Ascending aorta (tissue), 2 donors: ENCODE measurements at regions not wholly inside any gene's neighbourhood (a gene's known extent, or its start where the extent isn't known, plus 50 kb on each side); places are given as distances from the start of the nearest gene placed in this dataset.

Source experiments
- DNase-seq, 2 donors: peaks; one replicate each; pipeline ENCODE4 v3.0.0-alpha.2; 2019; ENCODE audit warnings: low spot score in 2 of 2
- H3K27ac ChIP-seq, 2 donors: fragments of 200-600 bp; sonication (generic); one replicate each; pipeline ENCODE4 v1.5.1; 2016 to 2017; ENCODE audit warnings: mild to moderate bottlenecking in 1 of 2
- H3K27me3 ChIP-seq: fragments of 200-600 bp; sonication (generic); one replicate; pipeline ENCODE4 v1.5.1; 2017
- H3K36me3 ChIP-seq, 2 donors: fragments of 200-600 bp; sonication (generic); one replicate each; pipeline ENCODE4 v1.5.1; 2016
- H3K4me1 ChIP-seq, 2 donors: fragments of 200-600 bp; sonication (generic); one replicate each; pipeline ENCODE4 v1.5.1; 2016 to 2017; ENCODE audit warnings: mild to moderate bottlenecking in 1 of 2
- H3K4me3 ChIP-seq, 2 donors: fragments of 200-600 bp; sonication (generic); one replicate each; pipeline ENCODE4 v1.5.1; 2016 to 2017; ENCODE audit warnings: mild to moderate bottlenecking in 1 of 2
- H3K9me3 ChIP-seq, 2 donors: fragments of 200-600 bp; sonication (generic); one replicate each; pipeline ENCODE4 v1.5.1; 2016
- CTCF ChIP-seq, 3 experiments: fragments of 200-600 bp in 2 of 3; fragments of 450-650 bp in 1 of 3; sonication (generic) in 2 of 3; IDR thresholded peaks; one replicate each; pipeline ENCODE4 v1.5.1; 2016 to 2019; ENCODE audit warnings: antibody characterized with exemption in 3 of 3, mild to moderate bottlenecking in 1 of 3, moderate library complexity in 1 of 3
- intact Hi-C: fragments of 100-400 bp; cut with DNase I; formaldehyde crosslinking; loops from one replicate; pipeline ENCODE4 v1.15.1; 2023

DNA sequence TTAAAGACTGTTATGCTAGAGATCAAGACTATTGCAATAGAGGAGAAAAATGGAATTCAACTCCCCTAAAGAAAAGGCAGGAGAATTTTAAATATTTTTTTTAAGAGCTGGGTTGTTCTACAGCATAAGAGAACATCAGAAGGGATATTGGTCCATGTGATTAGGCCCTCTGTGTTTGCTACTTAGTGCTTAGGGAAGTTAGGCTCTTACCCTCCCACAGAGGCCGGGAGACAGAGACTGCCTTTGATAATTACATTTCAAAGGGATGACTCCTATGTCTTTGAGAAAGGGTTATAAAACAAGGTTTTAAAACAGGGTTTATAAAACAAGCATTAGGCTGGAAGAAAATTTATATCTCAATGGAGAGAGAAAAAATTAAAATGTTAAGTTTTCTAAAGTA is 1248.1 kb upstream of the PCDH20 start:
- no peak for TF ChIP-seq CTCF (IDR thresholded peaks at IDR 0.05)
- Histone ChIP-seq H3K4me3 (no peak overlapping the region), H3K4me1 (no peaks in the 10 kb centered on the region), H3K9me3 (no peaks in the 10 kb centered on the region), H3K36me3 (no peaks in the 10 kb centered on the region), H3K27me3 (no peaks in the 10 kb centered on the region), H3K27ac (no peak overlapping the region)
- intact Hi-C loops, result no loop called here
- DNase-seq, result no peak

- no peak for DNase-seq
- intact Hi-C loops, result no loop called here
- H3K27ac ChIP-seq, result no peak overlapping the region
- H3K27me3 ChIP-seq, result no peaks in the 10 kb centered on the region
- H3K9me3 ChIP-seq, result no peaks in the 10 kb centered on the region
- no peak for TF ChIP-seq CTCF (IDR thresholded peaks at IDR 0.05)
- H3K4me1 ChIP-seq, result no peaks in the 10 kb centered on the region
- no peaks in the 10 kb centered on the region for H3K36me3 ChIP-seq
- H3K4me3 ChIP-seq, result no peak overlapping the region
Observed at GRCh38 chr13:62659365-62659764, 1243.7 kb upstream of the PCDH20 start.

- Histone ChIP-seq H3K4me1 (no peaks in the 10 kb centered on the region), H3K27me3 (no peaks in the 10 kb centered on the region), H3K4me3 (no peak overlapping the region), H3K9me3 (no peaks in the 10 kb centered on the region), H3K36me3 (no peaks in the 10 kb centered on the region), H3K27ac (no peak overlapping the region)
- DNase-seq, result no peak
- intact Hi-C loops, result no loop called here
- TF ChIP-seq CTCF (IDR thresholded peaks at IDR 0.05), result no peak
Observed at GRCh38 chr13:62653371-62653770, 1237.7 kb upstream of the PCDH20 start.

DNA sequence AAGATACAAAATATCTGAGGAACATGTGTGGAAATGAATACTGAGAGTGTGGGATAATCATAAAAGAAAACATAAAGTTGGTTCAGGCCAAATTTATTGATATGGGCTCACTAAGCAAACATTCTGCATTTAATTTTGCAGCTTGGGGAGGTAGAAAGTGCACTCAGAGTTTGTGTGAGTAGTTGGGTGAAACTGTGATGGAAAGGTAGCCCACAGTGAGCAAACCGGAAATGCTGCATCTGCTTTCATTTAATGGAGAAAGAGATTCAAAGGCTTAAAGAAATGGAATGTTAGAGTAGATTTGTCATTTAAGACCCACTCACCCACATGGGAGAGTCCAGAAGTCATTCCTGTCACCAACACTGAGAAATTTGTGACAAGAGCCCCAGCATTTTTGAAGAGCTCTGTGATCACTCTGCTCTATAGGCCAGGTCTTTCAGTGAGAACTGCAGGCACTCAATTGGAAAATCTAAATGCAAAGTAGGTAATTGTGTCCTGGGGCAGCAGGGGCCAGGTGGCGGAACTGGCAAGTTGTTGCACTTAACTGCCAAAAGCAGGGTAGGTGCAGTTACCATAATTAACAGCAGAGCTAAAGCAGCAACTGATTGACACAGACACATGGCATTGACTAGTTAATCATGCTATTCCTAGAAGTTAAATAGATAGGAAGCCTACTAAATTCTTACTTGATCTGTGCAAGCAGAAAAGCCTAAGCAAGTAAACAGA is 1228.3 kb upstream of the PCDH20 start:
- Histone ChIP-seq H3K4me1 (no peaks in the 10 kb centered on the region), H3K27me3 (no peaks in the 10 kb centered on the region), H3K9me3 (no peaks in the 10 kb centered on the region), H3K27ac (no peak overlapping the region), H3K4me3 (no peak overlapping the region), H3K36me3 (no peaks in the 10 kb centered on the region)
- TF ChIP-seq CTCF (IDR thresholded peaks at IDR 0.05), result no peak
- intact Hi-C loops, result no loop called here
- DNase-seq, result no peak

- no peak for TF ChIP-seq CTCF (IDR thresholded peaks at IDR 0.05)
- intact Hi-C loops, result no loop called here
- no peak overlapping the region for H3K4me3 ChIP-seq
- no peaks in the 10 kb centered on the region for H3K36me3 ChIP-seq
- no peaks in the 10 kb centered on the region for H3K9me3 ChIP-seq
- no peak for DNase-seq
- no peaks in the 10 kb centered on the region for H3K4me1 ChIP-seq
- H3K27ac ChIP-seq, result no peak overlapping the region
- no peaks in the 10 kb centered on the region for H3K27me3 ChIP-seq
Observed at GRCh38 chr13:62643007-62643483, 1227.4 kb upstream of the PCDH20 start.

GRCh38 chr13:62635161-62635560 is 1219.5 kb upstream of the PCDH20 start:
- Histone ChIP-seq H3K36me3 (no peaks in the 10 kb centered on the region), H3K27ac (no peak overlapping the region), H3K4me3 (no peak overlapping the region), H3K4me1 (no peaks in the 10 kb centered on the region), H3K27me3 (no peaks in the 10 kb centered on the region), H3K9me3 (no peaks in the 10 kb centered on the region)
- no peak for DNase-seq
- TF ChIP-seq CTCF (IDR thresholded peaks at IDR 0.05), result no peak
- intact Hi-C loops, result no loop called here
